SH-SY5Y (cell line): ENCODE measurements at regions not wholly inside any gene's neighbourhood (a gene's known extent, or its start where the extent isn't known, plus 50 kb on each side); places are given as distances from the start of the nearest gene placed in this dataset.

Source experiments
- GATA2 ChIP-seq: IDR thresholded peaks from 2 replicates; pipeline ENCODE4 v1.6.1; 2011; ENCODE audit warnings: mild to moderate bottlenecking, low read depth, low read length
- GATA3 ChIP-seq: IDR thresholded peaks from 2 replicates; pipeline ENCODE4 v1.6.1; 2011; ENCODE audit warnings: low read depth, mild to moderate bottlenecking, low read length, moderate library complexity

DNA sequence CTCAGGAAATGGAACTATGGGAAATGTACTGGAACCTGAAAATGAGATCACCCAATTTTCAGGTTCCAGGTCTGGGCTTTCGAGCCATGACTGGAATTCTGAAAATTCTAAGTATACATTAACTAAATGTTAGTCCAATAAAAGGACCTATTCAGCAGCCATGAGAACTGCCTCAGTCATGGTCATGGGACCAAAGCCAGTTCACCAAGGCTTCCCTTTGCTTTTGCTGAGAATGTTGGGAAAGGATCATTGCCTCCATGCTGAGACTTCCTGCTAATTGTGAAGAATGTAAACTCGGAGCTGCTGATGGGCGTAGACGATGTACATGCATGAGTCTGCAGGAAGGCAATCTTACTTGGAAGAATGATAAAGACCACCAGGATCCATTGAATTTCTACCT is 624.4 kb upstream of the SOX11 start:
- TF ChIP-seq GATA3: no peak
- no peak for TF ChIP-seq GATA2
